BLaER1 treated with 17β-estradiol and CSF1 and Interleukin-3, amounts not matched to agents 10 nM and 100 nM (cell line): ENCODE measurements at regions not wholly inside any gene's neighbourhood (a gene's known extent, or its start where the extent isn't known, plus 50 kb on each side); places are given as distances from the start of the nearest gene placed in this dataset.

Source experiments
- H3K27ac ChIP-seq, 11 experiments: shearing (Covaris generic); formaldehyde crosslinking; 2 replicates each; pipeline ENCODE4 v1.8.1; 2022
- H3K27me3 ChIP-seq, 11 experiments: shearing (Covaris generic); formaldehyde crosslinking; 2 replicates each; pipeline ENCODE4 v1.8.1; 2022
- H3K36me3 ChIP-seq, 11 experiments: shearing (Covaris generic); formaldehyde crosslinking; 2 replicates each; pipeline ENCODE4 v1.8.1; 2022
- H3K4me1 ChIP-seq, 10 experiments: shearing (Covaris generic); formaldehyde crosslinking; 2 replicates each; pipeline ENCODE4 v1.8.1; 2022
- H3K4me2 ChIP-seq, 11 experiments: shearing (Covaris generic); formaldehyde crosslinking; 2 replicates each; pipeline ENCODE4 v1.8.1; 2022
- H3K4me3 ChIP-seq, 10 experiments: shearing (Covaris generic); formaldehyde crosslinking; 2 replicates each; pipeline ENCODE4 v1.8.1; 2022
- H3K9ac ChIP-seq, 11 experiments: shearing (Covaris generic); formaldehyde crosslinking; 2 replicates each; pipeline ENCODE4 v1.8.1; 2022
- H3K9me3 ChIP-seq, 11 experiments: shearing (Covaris generic); formaldehyde crosslinking; replicated peaks in 1 of 11; 2 replicates each; pipeline ENCODE4 v1.8.1; 2022
- H4K20me1 ChIP-seq, 11 experiments: shearing (Covaris generic); formaldehyde crosslinking; 2 replicates each; pipeline ENCODE4 v1.8.1; 2022
- Cebpa-rat ChIP-seq, 11 experiments: shearing (Covaris generic); IDR thresholded peaks; 2 replicates each; pipeline ENCODE4 v1.8.1; 2022

DNA sequence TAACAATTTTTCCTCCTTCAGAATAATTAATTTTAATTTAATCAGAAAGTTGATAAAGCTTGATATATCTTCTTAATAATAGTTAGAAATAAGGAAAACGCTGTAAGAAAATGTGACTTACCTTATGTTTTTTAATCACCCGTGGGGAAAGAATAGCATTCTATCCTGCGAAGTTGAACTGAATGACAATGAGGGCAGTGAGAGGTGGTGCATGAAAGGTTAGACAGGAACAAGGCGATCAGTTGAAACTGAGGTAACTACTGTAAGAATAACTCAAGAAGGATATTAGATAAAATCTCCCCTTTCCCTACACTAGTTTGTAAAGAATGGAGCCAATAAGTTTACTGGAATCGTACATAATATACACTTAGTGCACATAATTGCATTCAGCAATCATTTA is 655.0 kb upstream of the NCAM2 start:
- no peak overlapping the region for H3K4me3 ChIP-seq
- no peak overlapping the region for H3K4me2 ChIP-seq
- H3K9ac ChIP-seq = no peak overlapping the region
- no peaks in the 10 kb centered on the region for H3K9me3 ChIP-seq
- H4K20me1 ChIP-seq = no peaks in the 10 kb centered on the region
- no peaks in the 10 kb centered on the region for H3K36me3 ChIP-seq
- no peak overlapping the region for H3K27ac ChIP-seq
- no peaks in the 10 kb centered on the region for H3K27me3 ChIP-seq
- no peak for TF ChIP-seq Cebpa-rat (IDR thresholded peaks at IDR 0.05)
- H3K4me1 ChIP-seq = no peaks in the 10 kb centered on the region

DNA sequence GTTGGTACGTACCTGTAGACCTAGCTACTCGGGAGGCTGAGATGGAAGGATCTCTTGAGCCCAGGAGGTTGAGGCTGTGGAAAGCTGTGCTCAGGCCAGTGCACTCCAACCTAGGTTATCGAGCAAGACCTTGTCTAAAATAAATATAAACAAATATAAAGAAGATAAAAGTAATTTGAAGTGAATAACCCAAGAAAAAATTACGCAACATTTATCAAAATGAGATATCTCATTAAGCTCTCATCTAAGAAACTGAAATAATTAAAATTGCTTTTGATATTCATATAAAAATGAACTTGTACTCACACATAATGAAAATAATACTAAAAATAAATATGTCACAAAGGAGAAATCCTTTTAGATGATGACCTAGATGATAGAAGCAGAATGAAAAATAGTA is 647.1 kb upstream of the NCAM2 start:
- peak in 6 of 11 experiments; percentile 30 to 74 (median 44); a peak in 4 of 22 replicates for TF ChIP-seq Cebpa-rat (IDR thresholded peaks at IDR 0.05)
- no peaks in the 10 kb centered on the region for H3K27me3 ChIP-seq
- no peak overlapping the region for H3K9ac ChIP-seq
- no peak overlapping the region for H3K4me3 ChIP-seq
- no peaks in the 10 kb centered on the region for H3K9me3 ChIP-seq
- no peak overlapping the region for H3K4me2 ChIP-seq
- no peaks in the 10 kb centered on the region for H3K36me3 ChIP-seq
- H4K20me1 ChIP-seq = no peaks in the 10 kb centered on the region
- no peaks in the 10 kb centered on the region for H3K4me1 ChIP-seq
- no peak overlapping the region for H3K27ac ChIP-seq

DNA sequence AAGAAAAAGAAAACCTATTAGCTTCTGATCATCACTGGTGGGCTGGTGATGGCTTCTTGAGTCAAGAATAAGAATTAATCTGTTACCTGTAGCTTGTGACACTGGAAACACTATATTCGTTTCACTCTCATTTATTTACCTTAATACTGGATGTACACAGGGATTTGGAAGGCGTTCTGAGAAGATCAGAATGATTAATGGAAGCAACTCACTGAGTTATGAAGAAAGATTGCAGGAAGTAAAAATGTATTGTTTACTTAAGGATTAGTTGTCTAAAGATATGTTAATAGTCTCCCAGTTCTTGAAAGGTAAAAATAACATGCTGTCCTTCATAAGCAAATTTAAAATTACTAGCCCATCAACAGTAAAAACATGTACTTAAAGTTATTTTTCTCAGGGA is 644.9 kb upstream of the NCAM2 start:
- H3K27ac ChIP-seq = no peak overlapping the region
- no peak overlapping the region for H3K4me3 ChIP-seq
- no peak for TF ChIP-seq Cebpa-rat (IDR thresholded peaks at IDR 0.05)
- H3K9ac ChIP-seq = no peak overlapping the region
- H3K9me3 ChIP-seq = no peaks in the 10 kb centered on the region
- no peaks in the 10 kb centered on the region for H3K27me3 ChIP-seq
- H3K36me3 ChIP-seq = no peaks in the 10 kb centered on the region
- no peaks in the 10 kb centered on the region for H4K20me1 ChIP-seq
- H3K4me1 ChIP-seq = no peaks in the 10 kb centered on the region
- no peak overlapping the region for H3K4me2 ChIP-seq

DNA sequence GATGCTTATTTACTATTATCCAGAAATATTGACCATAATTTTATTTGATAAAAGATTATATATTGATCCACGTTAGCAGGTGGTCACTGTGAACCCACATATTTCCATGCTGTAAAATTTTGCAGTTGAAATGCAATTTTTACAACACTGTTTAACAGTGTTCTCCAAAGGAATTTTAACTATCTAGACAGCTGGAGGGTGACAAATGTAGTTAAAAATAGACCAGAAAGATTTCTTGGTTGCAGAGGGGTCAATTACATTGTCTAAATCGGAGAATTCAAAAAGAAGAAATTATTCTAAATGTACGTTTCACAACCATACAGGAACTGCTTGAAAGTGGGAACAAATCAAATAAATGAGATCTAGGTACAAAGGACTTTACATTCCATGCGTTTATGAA is 625.2 kb upstream of the NCAM2 start:
- Histone ChIP-seq H4K20me1 (no peaks in the 10 kb centered on the region), H3K27me3 (no peaks in the 10 kb centered on the region), H3K27ac (no peak overlapping the region), H3K4me2 (no peak overlapping the region), H3K4me1 (no peaks in the 10 kb centered on the region), H3K36me3 (no peaks in the 10 kb centered on the region), H3K4me3 (no peak overlapping the region), H3K9me3 (no peaks in the 10 kb centered on the region), H3K9ac (no peak overlapping the region)
- TF ChIP-seq Cebpa-rat (IDR thresholded peaks at IDR 0.05) = no peak

DNA sequence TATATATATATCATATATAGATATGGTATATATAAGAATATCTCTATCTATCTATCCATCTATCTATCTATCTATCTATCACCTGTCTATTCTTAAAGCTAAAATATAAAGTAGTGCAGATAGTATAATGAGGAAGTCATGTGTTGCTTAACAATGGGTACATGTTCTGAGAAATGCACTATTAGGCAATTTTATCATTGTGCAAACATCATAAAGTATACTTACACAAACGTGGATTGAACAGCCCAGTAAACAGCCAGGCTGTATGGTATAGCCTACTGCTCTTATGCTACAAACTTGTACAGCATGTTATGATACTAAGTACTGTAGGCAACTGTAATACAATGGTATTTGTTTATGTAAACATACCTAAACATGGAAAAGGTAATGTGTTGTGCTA is 621.0 kb upstream of the NCAM2 start:
- H3K4me1 ChIP-seq = no peaks in the 10 kb centered on the region
- no peaks in the 10 kb centered on the region for H4K20me1 ChIP-seq
- H3K4me3 ChIP-seq = no peak overlapping the region
- no peak overlapping the region for H3K27ac ChIP-seq
- H3K9me3 ChIP-seq = no peaks in the 10 kb centered on the region
- no peaks in the 10 kb centered on the region for H3K27me3 ChIP-seq
- H3K4me2 ChIP-seq = no peak overlapping the region
- no peak overlapping the region for H3K9ac ChIP-seq
- no peaks in the 10 kb centered on the region for H3K36me3 ChIP-seq
- TF ChIP-seq Cebpa-rat (IDR thresholded peaks at IDR 0.05) = no peak

DNA sequence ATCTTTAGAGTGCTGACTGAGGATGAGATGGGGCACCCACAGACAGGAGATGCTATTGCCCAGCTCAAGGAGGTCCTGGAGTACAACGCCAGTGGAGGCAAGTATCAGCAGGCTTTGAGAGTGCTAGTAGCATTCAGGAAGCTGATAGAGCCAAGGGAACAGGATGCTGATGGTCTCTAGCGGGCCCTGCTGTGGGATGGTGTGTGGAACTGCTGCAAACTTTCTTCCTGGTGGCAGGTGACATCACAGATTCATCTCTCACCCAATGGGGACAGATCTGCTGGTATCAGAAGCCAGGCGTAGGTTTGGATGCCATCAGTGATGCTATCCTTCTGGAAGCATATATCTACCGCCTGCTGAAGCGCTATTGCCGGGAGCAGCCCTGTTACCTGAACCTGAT is 609.8 kb upstream of the NCAM2 start:
- Histone ChIP-seq H3K27me3 (no peaks in the 10 kb centered on the region), H4K20me1 (no peaks in the 10 kb centered on the region), H3K36me3 (no peaks in the 10 kb centered on the region), H3K4me2 (no peak overlapping the region), H3K9ac (no peak overlapping the region), H3K27ac (no peak overlapping the region), H3K9me3 (no peaks in the 10 kb centered on the region), H3K4me1 (no peaks in the 10 kb centered on the region), H3K4me3 (no peak overlapping the region)
- TF ChIP-seq Cebpa-rat (IDR thresholded peaks at IDR 0.05) = no peak

DNA sequence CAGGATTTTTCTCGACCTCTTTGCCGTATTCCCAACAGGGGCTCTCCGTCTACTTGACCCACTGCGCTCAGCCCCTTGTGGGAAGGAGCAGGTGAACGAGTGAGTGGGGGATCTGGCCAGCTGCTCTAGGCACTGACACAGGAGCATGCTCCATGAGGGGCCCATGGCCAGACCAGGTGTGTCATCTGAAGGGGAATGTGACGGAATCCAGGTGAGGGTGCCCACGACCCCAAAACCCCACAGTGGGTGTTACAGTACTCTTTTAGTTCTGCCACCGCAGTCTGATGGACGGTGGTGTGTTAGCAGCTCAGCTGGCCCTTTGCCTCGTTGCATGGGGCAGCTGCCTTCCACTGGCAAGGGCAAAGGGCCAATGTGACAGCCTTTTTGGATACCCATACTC is 601.4 kb upstream of the NCAM2 start:
- Histone ChIP-seq H3K27ac (no peak overlapping the region), H3K36me3 (no peaks in the 10 kb centered on the region), H3K4me1 (no peaks in the 10 kb centered on the region), H3K9me3 (0 out of 22 replicates have a peak, but pooled peaks cover 0 to 4% (median 0%) of the 10 kb centered on the region in 11 experiments), H3K4me3 (no peak overlapping the region), H3K4me2 (no peak overlapping the region), H4K20me1 (no peaks in the 10 kb centered on the region), H3K9ac (no peak overlapping the region), H3K27me3 (no peaks in the 10 kb centered on the region)
- no peak for TF ChIP-seq Cebpa-rat (IDR thresholded peaks at IDR 0.05)

DNA sequence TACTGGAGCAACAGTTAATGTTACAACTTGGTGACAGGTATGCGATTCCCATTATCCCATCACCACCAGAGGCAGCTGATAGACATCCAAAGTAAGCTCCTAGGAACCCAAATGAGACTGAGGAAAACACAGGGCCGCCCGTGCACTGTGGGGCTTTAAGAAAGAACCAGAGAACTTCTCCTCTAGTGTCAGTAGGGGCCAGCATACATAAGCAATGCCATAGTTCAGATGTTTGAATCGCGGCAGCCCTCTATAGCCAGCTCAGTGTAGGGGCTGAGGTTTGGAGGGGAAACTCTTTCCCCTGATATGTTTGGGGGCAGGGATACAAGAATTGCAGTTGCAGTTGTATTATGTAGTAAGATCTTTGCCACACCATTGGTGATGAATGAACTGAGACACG is 593.3 kb upstream of the NCAM2 start:
- Histone ChIP-seq H3K27ac (no peak overlapping the region), H3K36me3 (no peaks in the 10 kb centered on the region), H3K4me1 (no peaks in the 10 kb centered on the region), H3K27me3 (no peaks in the 10 kb centered on the region), H3K9me3 (peaks cover 0 to 7% (median 4%) of the 10 kb centered on the region in 11 experiments; a peak in 5 of 22 replicates), H3K4me2 (no peak overlapping the region), H3K9ac (no peak overlapping the region), H3K4me3 (no peak overlapping the region), H4K20me1 (no peaks in the 10 kb centered on the region)
- no peak for TF ChIP-seq Cebpa-rat (IDR thresholded peaks at IDR 0.05)

DNA sequence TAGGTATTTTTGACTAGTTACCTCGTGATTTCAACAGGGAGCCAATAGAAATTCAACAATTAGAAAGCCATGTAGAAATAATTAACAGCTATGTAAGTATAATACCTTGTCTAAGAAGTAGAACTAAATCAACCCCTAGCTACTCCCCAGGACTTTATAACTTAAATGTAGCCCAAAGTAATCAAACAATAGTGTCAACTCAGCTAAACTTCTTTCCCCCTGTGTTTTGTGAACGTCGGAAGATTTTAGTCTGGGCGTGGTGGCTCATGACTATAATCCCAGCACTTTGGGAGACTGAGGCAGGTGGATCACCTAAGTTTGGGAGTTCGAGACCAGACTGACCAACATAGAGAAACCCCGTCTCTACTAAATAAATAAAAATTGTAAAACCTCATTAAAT is 579.9 kb upstream of the NCAM2 start:
- Histone ChIP-seq H4K20me1 (no peaks in the 10 kb centered on the region), H3K4me2 (no peak overlapping the region), H3K27me3 (no peaks in the 10 kb centered on the region), H3K4me3 (no peak overlapping the region), H3K9me3 (peaks cover 0 to 6% (median 0%) of the 10 kb centered on the region in 11 experiments; a peak in 2 of 22 replicates), H3K9ac (no peak overlapping the region), H3K4me1 (no peaks in the 10 kb centered on the region), H3K27ac (no peak overlapping the region), H3K36me3 (no peaks in the 10 kb centered on the region)
- no peak for TF ChIP-seq Cebpa-rat (IDR thresholded peaks at IDR 0.05)

DNA sequence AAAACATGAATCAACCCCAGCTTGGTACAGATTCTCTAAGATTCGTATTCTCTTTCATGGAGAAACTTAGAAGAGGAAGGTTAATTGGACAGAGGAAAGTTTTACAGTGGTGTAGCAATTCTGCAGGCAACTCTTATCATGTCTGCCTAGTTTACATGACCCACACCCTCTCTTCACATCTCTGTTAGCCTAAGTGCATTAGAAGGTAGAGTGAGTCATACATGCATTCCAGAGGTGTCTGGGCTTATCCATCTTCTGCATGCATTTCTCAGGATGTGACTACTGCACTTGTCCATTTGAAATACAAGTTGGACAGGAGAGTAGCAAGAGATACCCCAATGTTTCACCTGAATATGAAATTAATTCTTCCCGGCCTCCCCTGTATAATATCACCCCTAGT is 578.4 kb upstream of the NCAM2 start:
- Histone ChIP-seq H3K36me3 (no peaks in the 10 kb centered on the region), H3K27ac (no peak overlapping the region), H3K9me3 (peaks cover 0 to 6% (median 0%) of the 10 kb centered on the region in 11 experiments; a peak in 2 of 22 replicates), H3K4me1 (no peaks in the 10 kb centered on the region), H3K9ac (no peak overlapping the region), H4K20me1 (no peaks in the 10 kb centered on the region), H3K4me3 (no peak overlapping the region), H3K4me2 (no peak overlapping the region), H3K27me3 (no peaks in the 10 kb centered on the region)
- TF ChIP-seq Cebpa-rat (IDR thresholded peaks at IDR 0.05) = no peak

DNA sequence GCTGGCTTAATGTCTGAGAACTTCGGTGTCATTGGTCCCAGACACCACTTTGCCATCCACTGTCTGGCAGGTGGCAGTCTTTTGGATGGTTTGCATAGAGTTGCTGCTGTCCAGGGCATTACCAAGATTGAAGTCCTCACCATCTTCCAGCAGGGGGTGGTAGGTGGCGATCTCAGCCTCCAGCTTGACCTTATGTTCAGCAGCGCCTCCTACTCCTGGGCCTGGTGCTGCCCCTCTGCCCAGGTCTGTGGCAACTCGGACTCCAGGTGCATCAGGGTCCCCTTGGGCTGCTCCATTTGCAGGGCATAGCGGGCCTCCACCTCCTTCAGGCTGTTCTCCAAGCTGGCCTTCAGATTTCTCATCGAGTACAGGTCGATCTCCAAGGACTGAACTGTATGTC is 573.3 kb upstream of the NCAM2 start:
- no peaks in the 10 kb centered on the region for H4K20me1 ChIP-seq
- no peak overlapping the region for H3K27ac ChIP-seq
- no peaks in the 10 kb centered on the region for H3K27me3 ChIP-seq
- H3K4me3 ChIP-seq = no peak overlapping the region
- no peaks in the 10 kb centered on the region for H3K4me1 ChIP-seq
- no peak overlapping the region for H3K4me2 ChIP-seq
- no peak for TF ChIP-seq Cebpa-rat (IDR thresholded peaks at IDR 0.05)
- H3K9ac ChIP-seq = no peak overlapping the region
- peaks cover 0 to 6% (median 0%) of the 10 kb centered on the region in 11 experiments; a peak in 2 of 22 replicates for H3K9me3 ChIP-seq
- H3K36me3 ChIP-seq = no peaks in the 10 kb centered on the region
